Activated CD8-positive, alpha-beta memory T cell treated with anti-CD3 and anti-CD28 coated beads for 24 hours (primary cell): ENCODE measurements at regions not wholly inside any gene's neighbourhood (a gene's known extent, or its start where the extent isn't known, plus 50 kb on each side); places are given as distances from the start of the nearest gene placed in this dataset.
"Not testable (repeated sequence)": the region's sequence is repeated elsewhere in the genome, so short reads cannot be mapped to it uniquely, and the experiment has no call there.

Source experiments
- DNase-seq: peaks from one replicate; pipeline ENCODE4 v3.0.0-alpha.2; 2020

- no peak for DNase-seq
Measured at GRCh38 chr16:5932906-5933305, 835.3 kb upstream of the EEF2KMT start.

GRCh38 chr16:5928476-5929065 lies 831.0 kb upstream of the EEF2KMT start:
- no peak for DNase-seq

GRCh38 chr16:5925850-5926249 lies 828.3 kb upstream of the EEF2KMT start:
- no peak for DNase-seq

- DNase-seq: no peak
Measured at GRCh38 chr16:5922686-5923085, 825.1 kb upstream of the EEF2KMT start.

GRCh38 chr16:5918567-5919130 lies 821.1 kb upstream of the EEF2KMT start:
- DNase-seq: no peak

GRCh38 chr16:5917436-5918195 lies 820.0 kb upstream of the EEF2KMT start:
- DNase-seq: no peak

- no peak for DNase-seq
Measured at GRCh38 chr16:5916711-5917191, 819.2 kb upstream of the EEF2KMT start.

GRCh38 chr16:5911241-5911640 lies 813.6 kb upstream of the EEF2KMT start:
- DNase-seq: no peak

GRCh38 chr16:5909556-5909955 lies 812.0 kb upstream of the EEF2KMT start:
- not testable (repeated sequence) for DNase-seq

GRCh38 chr16:5907544-5907943 lies 809.9 kb upstream of the EEF2KMT start:
- no peak for DNase-seq

- no peak for DNase-seq
Measured at GRCh38 chr16:5906351-5906750, 808.8 kb upstream of the EEF2KMT start.

GRCh38 chr16:5905935-5906334 lies 808.3 kb upstream of the EEF2KMT start:
- DNase-seq: no peak

GRCh38 chr16:5903832-5904231 lies 806.2 kb upstream of the EEF2KMT start:
- DNase-seq: no peak

- DNase-seq: no peak
Measured at GRCh38 chr16:5903153-5903552, 805.6 kb upstream of the EEF2KMT start.

GRCh38 chr16:5900046-5900445 lies 802.5 kb upstream of the EEF2KMT start:
- DNase-seq: no peak

GRCh38 chr16:5895976-5896375 lies 798.4 kb upstream of the EEF2KMT start:
- DNase-seq: no peak

- DNase-seq: no peak
Measured at GRCh38 chr16:5895137-5895536, 797.5 kb upstream of the EEF2KMT start.

- no peak for DNase-seq
Measured at GRCh38 chr16:5891296-5891695, 793.7 kb upstream of the EEF2KMT start.

- no peak for DNase-seq
Measured at GRCh38 chr16:5885521-5885920, 787.9 kb upstream of the EEF2KMT start.

GRCh38 chr16:5884996-5885395 lies 787.4 kb upstream of the EEF2KMT start:
- DNase-seq: no peak

- DNase-seq: no peak
Measured at GRCh38 chr16:5884339-5884738, 786.7 kb upstream of the EEF2KMT start.

- no peak for DNase-seq
Measured at GRCh38 chr16:5882087-5882640, 784.6 kb upstream of the EEF2KMT start.

GRCh38 chr16:5875416-5875815 lies 777.8 kb upstream of the EEF2KMT start:
- DNase-seq: no peak

- no peak for DNase-seq
Measured at GRCh38 chr16:5874899-5875298, 777.3 kb upstream of the EEF2KMT start.
